Smooth muscle cell (in vitro differentiated cells): ENCODE measurements at regions not wholly inside any gene's neighbourhood (a gene's known extent, or its start where the extent isn't known, plus 50 kb on each side); places are given as distances from the start of the nearest gene placed in this dataset.

ENCODE experiments used
- DNase-seq: peaks from one replicate; lab custom pipeline; 2025; ENCODE audit not compliant: unreplicated experiment; lab: John Stamatoyannopoulos, UW
- H2AFZ ChIP-seq: fragments of 200-600 bp; sonication (generic); 2 replicates; pipeline ENCODE4 v1.6.0; 2016; ENCODE audit warnings: antibody characterized with exemption, low read depth, mild to moderate bottlenecking
- H3F3A ChIP-seq: fragments of 200-600 bp; sonication (generic); 2 replicates; pipeline ENCODE4 v1.6.0; 2017; ENCODE audit warnings: antibody characterized with exemption, low read depth
- H3K27ac ChIP-seq: fragments of 200-600 bp; sonication (generic); 2 replicates; pipeline ENCODE4 v1.5.1; 2016; ENCODE audit warnings: low read depth, mild to moderate bottlenecking
- H3K27me3 ChIP-seq: fragments of 200-600 bp; sonication (generic); 2 replicates; pipeline ENCODE4 v1.6.1; 2016; ENCODE audit warnings: low read depth, mild to moderate bottlenecking
- H3K36me3 ChIP-seq: fragments of 200-600 bp; sonication (generic); 2 replicates; pipeline ENCODE4 v1.5.1; 2016; ENCODE audit warnings: low read depth
- H3K4me1 ChIP-seq: fragments of 200-600 bp; sonication (generic); 2 replicates; pipeline ENCODE4 v1.5.1; 2016; ENCODE audit warnings: low read depth
- H3K4me2 ChIP-seq: fragments of 200-600 bp; sonication (generic); 2 replicates; pipeline ENCODE4 v1.6.0; 2016; ENCODE audit warnings: mild to moderate bottlenecking
- H3K4me3 ChIP-seq: fragments of 200-600 bp; sonication (generic); 2 replicates; pipeline ENCODE4 v1.5.1; 2016; ENCODE audit warnings: mild to moderate bottlenecking
- H3K79me2 ChIP-seq: fragments of 200-600 bp; sonication (generic); 2 replicates; pipeline ENCODE4 v1.6.0; 2016; ENCODE audit warnings: low read depth, mild to moderate bottlenecking
- H3K9ac ChIP-seq: fragments of 200-600 bp; sonication (generic); 2 replicates; pipeline ENCODE4 v1.6.0; 2016; ENCODE audit warnings: low read depth
- H3K9me3 ChIP-seq: fragments of 200-600 bp; sonication (generic); replicated peaks from 2 replicates; pipeline ENCODE4 v1.5.1; 2016; ENCODE audit warnings: low read depth
- H4K20me1 ChIP-seq: fragments of 200-600 bp; sonication (generic); 2 replicates; pipeline ENCODE4 v1.6.0; 2016; ENCODE audit warnings: low read depth
- CTCF ChIP-seq: fragments of 200-600 bp; sonication (generic); IDR thresholded peaks from 2 replicates; pipeline ENCODE4 v1.5.1; 2017; ENCODE audit warnings: borderline replicate concordance, mild to moderate bottlenecking, antibody characterized with exemption; ENCODE audit not compliant: insufficient read depth, poor library complexity, severe bottlenecking
- WGBS: methylation state at CpG from one replicate; pipeline ENCODE4 v1.1.7; 2016; ENCODE audit warnings: low lambda C conversion rate; 5-methylcytosine and 5-hydroxymethylcytosine counted together

GRCh38 chr3:164927728-164928127, 150.6 kb downstream of the SI start:
- Histone ChIP-seq H3K27ac (no peak overlapping the region), H3K27me3 (no peaks in the 10 kb centered on the region), H4K20me1 (no peaks in the 10 kb centered on the region), H2AFZ (no peak overlapping the region), H3F3A (no peaks in the 10 kb centered on the region), H3K4me3 (no peak overlapping the region), H3K79me2 (no peaks in the 10 kb centered on the region), H3K4me1 (no peaks in the 10 kb centered on the region), H3K36me3 (no peaks in the 10 kb centered on the region), H3K9ac (no peak overlapping the region), H3K4me2 (no peak overlapping the region), H3K9me3 (no peaks in the 10 kb centered on the region)
- no peak for TF ChIP-seq CTCF
- WGBS = 93% methylated on average over 5 of the region's 5 CpGs
- no peak for DNase-seq

GRCh38 chr3:164918905-164919304, 159.4 kb downstream of the SI start:
- Histone ChIP-seq H3K27ac (no peak overlapping the region), H3K9ac (no peak overlapping the region), H3K9me3 (no peaks in the 10 kb centered on the region), H3K4me3 (no peak overlapping the region), H3K4me1 (no peaks in the 10 kb centered on the region), H3K27me3 (no peaks in the 10 kb centered on the region), H3K4me2 (no peak overlapping the region), H2AFZ (no peak overlapping the region), H4K20me1 (no peaks in the 10 kb centered on the region), H3K79me2 (no peaks in the 10 kb centered on the region), H3K36me3 (no peaks in the 10 kb centered on the region), H3F3A (no peaks in the 10 kb centered on the region)
- no peak for TF ChIP-seq CTCF
- no peak for DNase-seq
- 71% methylated on average over 2 of the region's 2 CpGs for WGBS

- Histone ChIP-seq H3K9ac (no peak overlapping the region), H3K27ac (no peak overlapping the region), H2AFZ (no peak overlapping the region), H3F3A (no peaks in the 10 kb centered on the region), H3K4me2 (no peak overlapping the region), H3K9me3 (no peaks in the 10 kb centered on the region), H4K20me1 (no peaks in the 10 kb centered on the region), H3K4me3 (no peak overlapping the region), H3K36me3 (no peaks in the 10 kb centered on the region), H3K4me1 (no peaks in the 10 kb centered on the region), H3K27me3 (no peaks in the 10 kb centered on the region), H3K79me2 (no peaks in the 10 kb centered on the region)
- DNase-seq = no peak
- WGBS = 96% methylated on average over 2 of the region's 2 CpGs
- no peak for TF ChIP-seq CTCF
Observed at GRCh38 chr3:164912916-164913315, 165.4 kb downstream of the SI start.

GRCh38 chr3:164903820-164904451, 174.4 kb downstream of the SI start:
- Histone ChIP-seq H3K36me3 (no peaks in the 10 kb centered on the region), H3K79me2 (no peaks in the 10 kb centered on the region), H2AFZ (peak overlapping the region; percentile 6), H3F3A (no peaks in the 10 kb centered on the region), H3K4me3 (no peak overlapping the region), H3K27me3 (no peaks in the 10 kb centered on the region), H3K9me3 (no peaks in the 10 kb centered on the region), H4K20me1 (no peaks in the 10 kb centered on the region), H3K4me1 (no peaks in the 10 kb centered on the region), H3K9ac (no peak overlapping the region), H3K27ac (no peak overlapping the region), H3K4me2 (no peak overlapping the region)
- TF ChIP-seq CTCF = no peak
- WGBS = 86% methylated on average over 5 of the region's 5 CpGs
- no peak for DNase-seq
